CD4-positive, alpha-beta T cell treated with Interferon alpha-2 for 1 hour (primary cell): ENCODE measurements at regions not wholly inside any gene's neighbourhood (a gene's known extent, or its start where the extent isn't known, plus 50 kb on each side); places are given as distances from the start of the nearest gene placed in this dataset.
"Not testable (repeated sequence)": the region's sequence is repeated elsewhere in the genome, so short reads cannot be mapped to it uniquely, and the experiment has no call there.

Source experiments
- DNase-seq, 2 donors: peaks; one replicate each; pipeline ENCODE4 v3.0.0-alpha.2; 2020 to 2022

DNA sequence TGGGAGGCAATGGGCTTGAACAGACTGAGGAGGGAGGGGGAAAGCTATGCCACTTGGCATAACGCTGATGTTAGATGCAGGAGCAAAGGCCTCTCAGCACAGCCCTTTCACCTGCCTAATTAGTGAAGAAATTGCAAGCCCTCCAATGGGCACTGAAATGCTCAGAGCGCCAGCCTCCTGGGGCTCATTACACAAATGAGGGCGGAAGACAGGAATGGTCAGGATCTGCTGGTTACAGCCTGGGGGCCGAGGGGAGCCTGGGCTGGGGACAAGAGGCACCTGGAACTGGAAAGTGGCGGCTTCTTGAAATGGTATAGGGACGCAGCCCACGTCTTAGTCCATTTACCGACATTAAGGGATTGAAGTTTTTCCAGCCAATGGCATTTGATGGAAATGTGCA lies 50.2 kb upstream of the PLET1 start:
- DNase-seq, result no peak

GRCh38 chr11:112315057-112315720 lies 54.5 kb upstream of the PLET1 start:
- no peak for DNase-seq

DNA sequence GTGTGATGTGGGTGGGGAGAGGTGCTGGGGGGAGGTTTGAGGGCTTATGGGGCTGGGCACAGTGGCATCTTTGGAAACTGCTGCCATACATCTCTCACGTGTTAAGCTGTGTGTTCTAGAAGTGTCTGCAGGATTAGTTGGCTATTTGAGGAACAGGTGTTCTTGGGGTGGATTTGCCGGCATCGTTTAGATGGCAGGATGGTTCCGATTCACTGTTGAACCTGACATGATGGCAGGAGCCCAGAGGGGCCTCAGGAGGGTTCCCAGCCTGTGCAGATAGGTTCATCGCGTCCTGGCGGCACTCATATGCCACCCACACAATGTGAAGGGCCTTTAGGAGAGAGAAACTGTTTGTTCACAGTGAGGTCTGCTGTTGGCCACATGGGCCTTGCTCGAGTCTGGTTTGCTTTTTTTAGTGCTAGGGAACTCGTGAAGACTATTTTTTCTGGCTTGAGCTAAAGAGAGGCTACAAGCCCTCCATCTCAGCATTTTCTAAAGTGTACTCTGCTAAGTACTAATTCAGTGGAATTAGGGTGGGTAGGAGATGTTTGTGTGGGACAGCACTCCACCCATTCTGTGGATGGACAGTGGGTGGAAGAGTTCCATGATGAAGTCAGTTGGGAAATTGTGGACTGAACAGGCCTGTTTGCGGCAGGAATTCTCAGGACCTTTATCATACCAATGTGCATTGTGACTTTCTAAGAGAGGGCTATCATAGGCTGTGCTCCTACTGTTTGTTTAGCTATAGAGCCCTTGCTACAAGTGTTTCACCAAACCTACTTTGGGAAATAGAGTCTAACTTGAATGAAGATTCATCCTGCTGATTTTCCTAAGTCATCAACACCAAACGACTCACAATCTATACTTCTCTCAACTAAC lies 55.4 kb upstream of the PLET1 start:
- no peak for DNase-seq

DNA sequence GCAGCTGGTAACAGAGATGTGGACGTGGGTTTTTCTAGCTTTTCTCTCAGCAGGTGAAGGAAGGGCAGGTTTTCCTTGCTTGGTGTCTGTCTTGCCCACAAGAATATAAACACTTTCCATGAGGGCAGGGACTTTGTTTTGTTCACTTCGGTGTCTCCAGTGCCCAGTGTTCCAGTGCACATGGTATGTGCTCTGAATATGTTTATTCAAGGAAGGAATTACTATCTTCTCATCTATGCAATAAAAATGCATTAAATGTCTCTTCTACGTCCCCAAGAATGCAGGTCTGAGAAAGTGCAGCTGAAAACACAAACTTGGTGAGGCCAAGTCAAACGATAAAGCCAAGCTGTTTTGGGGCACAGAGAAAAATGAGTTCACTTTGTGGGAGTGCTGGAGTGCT lies 56.3 kb upstream of the PLET1 start:
- DNase-seq, result no peak

GRCh38 chr11:112318184-112318591 lies 57.5 kb upstream of the PLET1 start:
- DNase-seq, result no peak

- DNase-seq, result no peak
Measured at GRCh38 chr11:112318661-112319060, 58.0 kb upstream of the PLET1 start.

- no peak for DNase-seq
Measured at GRCh38 chr11:112320668-112321067, 60.0 kb upstream of the PLET1 start.

GRCh38 chr11:112321501-112322172 lies 61.0 kb upstream of the PLET1 start:
- DNase-seq, result peak in 1 of 2 donors; percentile 7

- DNase-seq, result no peak
Measured at GRCh38 chr11:112322173-112322790, 61.6 kb upstream of the PLET1 start.

GRCh38 chr11:112334381-112334780 lies 73.7 kb upstream of the PLET1 start:
- DNase-seq, result no peak

DNA sequence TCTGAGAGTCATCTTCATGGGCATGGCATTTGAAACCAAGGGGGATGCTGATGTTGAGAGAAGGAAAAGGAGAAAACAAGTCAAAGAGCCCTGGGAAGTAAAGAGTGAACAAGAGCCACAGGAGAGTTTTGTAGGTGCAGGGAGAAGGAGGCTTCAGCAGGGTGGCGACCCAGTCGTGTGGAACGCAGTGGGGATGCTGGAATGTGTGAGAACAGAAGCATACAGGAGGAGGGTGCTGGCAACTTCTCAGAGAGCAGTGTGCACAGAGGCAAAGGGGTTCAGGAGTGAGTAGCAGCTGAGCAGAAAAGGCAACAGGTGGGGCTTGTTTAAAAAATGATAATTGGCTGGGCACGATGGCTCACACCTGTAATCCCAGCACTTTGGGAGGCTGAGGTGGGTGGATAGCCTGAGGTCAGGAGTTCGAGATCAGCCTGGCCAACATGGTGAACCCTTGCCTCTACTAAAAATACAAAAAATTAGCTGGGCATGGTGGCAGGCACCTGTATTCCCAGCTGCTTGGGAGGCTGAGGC lies 75.8 kb upstream of the PLET1 start:
- DNase-seq, result no peak

GRCh38 chr11:112339566-112339965 lies 78.9 kb upstream of the PLET1 start:
- DNase-seq, result no peak

- no peak for DNase-seq
Measured at GRCh38 chr11:112343368-112344039, 82.8 kb upstream of the PLET1 start.

- DNase-seq, result no peak
Measured at GRCh38 chr11:112344040-112344413, 83.4 kb upstream of the PLET1 start.

GRCh38 chr11:112345166-112345565 lies 84.5 kb upstream of the PLET1 start:
- no peak for DNase-seq

- DNase-seq, result no peak
Measured at GRCh38 chr11:112345706-112346105, 85.0 kb upstream of the PLET1 start.

DNA sequence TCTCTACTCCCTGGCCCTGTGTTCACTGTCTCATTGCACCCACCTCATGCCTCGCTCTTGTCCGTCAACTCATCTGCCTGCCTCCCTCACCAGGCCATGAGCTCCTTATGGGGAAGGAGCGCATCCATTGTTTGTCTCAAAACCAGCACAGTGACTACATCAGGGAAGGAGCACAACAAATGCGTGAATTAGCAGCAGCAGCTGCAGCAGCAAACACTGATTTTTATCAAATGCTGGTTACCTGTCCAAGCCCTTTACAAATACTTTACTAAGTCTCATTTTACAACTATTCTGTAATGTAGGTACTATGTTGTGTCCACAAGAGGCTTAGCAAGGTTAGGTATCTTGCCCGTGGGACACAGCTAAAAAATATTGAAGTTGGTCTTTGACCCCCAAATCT lies 85.9 kb upstream of the PLET1 start:
- no peak for DNase-seq

DNA sequence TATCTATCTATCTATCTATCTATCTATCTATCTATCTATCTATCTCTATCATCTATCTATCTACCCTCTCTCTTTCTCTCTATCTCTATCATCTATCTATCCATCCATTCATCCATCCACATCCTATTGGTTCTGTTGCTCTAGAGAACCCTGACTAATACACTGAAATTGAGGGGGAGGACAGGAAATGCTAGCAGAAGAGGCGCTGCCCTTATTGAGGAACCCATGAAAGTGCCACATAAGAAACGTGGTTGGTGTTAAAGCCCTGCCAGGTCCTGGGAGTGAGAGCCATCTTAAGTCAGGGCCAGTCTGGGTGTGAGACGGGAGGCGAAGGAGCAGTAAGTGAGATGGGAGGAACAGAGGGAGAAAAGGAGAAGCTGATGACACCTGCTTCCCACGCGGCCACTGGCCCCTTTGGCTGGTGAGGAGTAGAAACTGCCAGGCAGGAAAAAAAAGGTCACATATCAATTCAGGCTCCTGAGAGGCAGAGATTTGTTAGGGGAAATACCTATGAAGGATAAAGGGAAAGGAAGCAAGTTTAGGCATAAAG lies 87.9 kb upstream of the PLET1 start:
- no peak for DNase-seq

DNA sequence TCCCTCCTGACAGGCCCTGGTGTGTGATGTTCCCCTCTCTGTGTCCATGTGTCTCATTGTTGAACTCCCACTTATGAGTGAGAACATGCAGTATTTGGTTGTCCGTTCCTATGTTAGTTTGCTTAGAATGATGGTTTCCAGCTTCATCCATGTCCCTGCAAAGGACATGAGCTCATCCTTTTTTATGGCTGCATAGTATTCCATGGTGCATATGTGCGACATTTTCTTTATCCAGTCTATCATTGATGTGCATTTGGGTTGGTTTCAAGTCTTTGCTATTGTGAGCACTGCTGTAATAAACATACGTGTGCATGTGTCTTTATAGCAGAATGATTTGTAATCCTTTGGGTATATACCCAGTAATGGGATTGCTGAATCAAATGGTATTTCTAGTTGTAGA lies 90.8 kb upstream of the PLET1 start:
- DNase-seq, result not testable (repeated sequence)

GRCh38 chr11:112352907-112353306 lies 92.2 kb upstream of the PLET1 start:
- DNase-seq, result no peak

DNA sequence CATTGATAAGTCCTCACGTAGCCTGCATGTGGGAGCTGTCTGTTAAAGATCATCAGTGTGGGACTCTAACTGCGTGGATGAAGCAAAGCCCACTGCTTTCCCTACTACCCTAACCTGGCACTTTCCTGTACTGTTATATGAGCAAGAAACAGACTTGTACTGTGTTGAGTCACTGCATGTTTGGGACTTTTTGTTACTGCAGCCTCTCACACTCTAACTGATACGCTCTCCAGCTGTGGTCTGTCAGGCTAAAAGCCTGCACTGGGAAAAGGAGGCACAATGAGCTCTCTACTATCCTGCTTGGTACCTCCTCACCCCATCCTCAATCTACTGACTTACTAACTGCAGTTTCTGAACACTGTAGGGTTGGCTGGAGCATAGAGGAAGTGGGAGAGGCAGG lies 93.7 kb upstream of the PLET1 start:
- no peak for DNase-seq

- no peak for DNase-seq
Measured at GRCh38 chr11:112355726-112356125, 95.1 kb upstream of the PLET1 start.
